ENCODE measurements at regions not wholly inside any gene's neighbourhood (a gene's known extent, or its start where the extent isn't known, plus 50 kb on each side); places are given as distances from the start of the nearest gene placed in this dataset.

GRCh38 chr4:42824278-42824977 lies 68.1 kb upstream of the GRXCR1 start:
- H3K36me3 ChIP-seq (replicated peaks in 1 of 2; ENCODE audit: control insufficient read depth in 1 of 2, insufficient read depth in 2 of 2, low read length in 1 of 2) = no peaks in the 10 kb centered on the region
- 19% methylated on average over 1 of the region's 1 CpG for WGBS (ENCODE audit: low lambda C conversion rate)
- no peak overlapping the region for H3K27ac ChIP-seq (ENCODE audit: low read depth in 2 of 2, low read length in 1 of 2)
- no peak for DNase-seq
- TF ChIP-seq YY1 (IDR thresholded peaks at IDR 0.05; ENCODE audit: low read depth) (no peak), MAX (IDR thresholded peaks at IDR 0.05; ENCODE audit: low read depth) (no peak), SIN3A (IDR thresholded peaks at IDR 0.05; ENCODE audit: borderline replicate concordance, low read depth, low read length) (no peak)
- no peaks in the 10 kb centered on the region for H3K4me1 ChIP-seq (ENCODE audit: control insufficient read depth in 1 of 2, insufficient read depth in 2 of 2, low read depth in 1 of 2, low read length in 1 of 2)
- H4K20me1 ChIP-seq (ENCODE audit: insufficient read depth) = no peaks in the 10 kb centered on the region
- ChIA-PET POLR2A (no interaction called here), CTCF (interaction anchor here (1.9 kb wide), 1 partner anchor 264 kb away, joined by 4 read pairs; no protein-coding TSS in a partner anchor)
- H3K9me3 ChIP-seq = no peaks in the 10 kb centered on the region
- no peak overlapping the region for H3K4me3 ChIP-seq (ENCODE audit: low read depth in 2 of 2, low read length in 1 of 2)
- H3K79me2 ChIP-seq (ENCODE audit: insufficient read depth) = no peaks in the 10 kb centered on the region
- H3K9me2 ChIP-seq = no peaks in the 10 kb centered on the region
- H3F3A ChIP-seq (replicated peaks; ENCODE audit: insufficient read depth) = no peaks in the 10 kb centered on the region
- H2AFZ ChIP-seq (ENCODE audit: low read depth) = no peak overlapping the region
- H3K27me3 ChIP-seq (ENCODE audit: insufficient read depth) = no peaks in the 10 kb centered on the region
- H3K9ac ChIP-seq = no peak overlapping the region
- H3K4me2 ChIP-seq = no peak overlapping the region

GRCh38 chr4:42821230-42821629 lies 71.3 kb upstream of the GRXCR1 start:
- DNase-seq = no peak
- no peak overlapping the region for H2AFZ ChIP-seq (ENCODE audit: low read depth)
- no peaks in the 10 kb centered on the region for H3K27me3 ChIP-seq (ENCODE audit: insufficient read depth)
- H3K79me2 ChIP-seq (ENCODE audit: insufficient read depth) = no peaks in the 10 kb centered on the region
- no peak overlapping the region for H3K4me2 ChIP-seq
- ChIA-PET POLR2A (no interaction called here), CTCF (no interaction called here)
- no peak overlapping the region for H3K9ac ChIP-seq
- H3K9me2 ChIP-seq = no peaks in the 10 kb centered on the region
- no peaks in the 10 kb centered on the region; a peak in 1 of 4 replicates for H3K4me1 ChIP-seq (ENCODE audit: control insufficient read depth in 1 of 2, insufficient read depth in 2 of 2, low read depth in 1 of 2, low read length in 1 of 2)
- H3K9me3 ChIP-seq = no peaks in the 10 kb centered on the region
- H3K36me3 ChIP-seq (replicated peaks in 1 of 2; ENCODE audit: control insufficient read depth in 1 of 2, insufficient read depth in 2 of 2, low read length in 1 of 2) = no peaks in the 10 kb centered on the region
- no peaks in the 10 kb centered on the region for H3F3A ChIP-seq (replicated peaks; ENCODE audit: insufficient read depth)
- H4K20me1 ChIP-seq (ENCODE audit: insufficient read depth) = no peaks in the 10 kb centered on the region
- no peak for TF ChIP-seq MEF2A (IDR thresholded peaks at IDR 0.05; ENCODE audit: borderline replicate concordance, low read depth)
- H3K27ac ChIP-seq (ENCODE audit: low read depth in 2 of 2, low read length in 1 of 2) = no peak overlapping the region
- no peak overlapping the region for H3K4me3 ChIP-seq (ENCODE audit: low read depth in 2 of 2, low read length in 1 of 2)

GRCh38 chr4:42819863-42820514 lies 72.5 kb upstream of the GRXCR1 start:
- no peak for DNase-seq
- H2AFZ ChIP-seq (ENCODE audit: low read depth) = no peak overlapping the region
- no peak overlapping the region for H3K27ac ChIP-seq (ENCODE audit: low read depth in 2 of 2, low read length in 1 of 2)
- no peaks in the 10 kb centered on the region for H3K36me3 ChIP-seq (replicated peaks in 1 of 2; ENCODE audit: control insufficient read depth in 1 of 2, insufficient read depth in 2 of 2, low read length in 1 of 2)
- CTCF ChIA-PET = interaction anchor here (0.7 to 1.1 kb wide), 2 partner anchors 9 to 31 kb away, joined by 3 read pairs; no protein-coding TSS in a partner anchor
- no peaks in the 10 kb centered on the region for H3K9me3 ChIP-seq
- 15% methylated on average over 2 of the region's 2 CpGs for WGBS (ENCODE audit: low lambda C conversion rate)
- H3K4me2 ChIP-seq = no peak overlapping the region
- no peaks in the 10 kb centered on the region for H3K9me2 ChIP-seq
- no peak overlapping the region for H3K9ac ChIP-seq
- H3F3A ChIP-seq (replicated peaks; ENCODE audit: insufficient read depth) = no peaks in the 10 kb centered on the region
- H3K27me3 ChIP-seq (ENCODE audit: insufficient read depth) = no peaks in the 10 kb centered on the region
- no peak overlapping the region for H3K4me3 ChIP-seq (ENCODE audit: low read depth in 2 of 2, low read length in 1 of 2)
- TF ChIP-seq RCOR1 (IDR thresholded peaks at IDR 0.05; ENCODE audit: low read length) = no peak
- no peak for TF ChIP-seq FOXJ3 (CRISPR knock-in tag; IDR thresholded peaks at IDR 0.05)
- no peak for TF ChIP-seq MAX (IDR thresholded peaks at IDR 0.05; ENCODE audit: low read depth)
- TF ChIP-seq EZH2phosphoT487 (IDR thresholded peaks at IDR 0.05; ENCODE audit: borderline replicate concordance, low read depth) = no peak
- no peak for TF ChIP-seq SIN3A (IDR thresholded peaks at IDR 0.05; ENCODE audit: borderline replicate concordance, low read depth, low read length)
- no peak for TF ChIP-seq NFIC (IDR thresholded peaks at IDR 0.05; ENCODE audit: borderline replicate concordance)
- TF ChIP-seq TCF12 (IDR thresholded peaks at IDR 0.05) = no peak
- TF ChIP-seq TAF1 (IDR thresholded peaks at IDR 0.05; ENCODE audit: borderline replicate concordance, low read depth, low read length) = no peak
- TF ChIP-seq NRF1 (IDR thresholded peaks at IDR 0.05; ENCODE audit: low read depth, low read length) = no peak
- TF ChIP-seq EP300 (IDR thresholded peaks at IDR 0.05; ENCODE audit: borderline replicate concordance in 1 of 2, low read depth in 1 of 2, low read length in 1 of 2) = no peak
- no peak for TF ChIP-seq SMC3 (IDR thresholded peaks at IDR 0.05; ENCODE audit: low read depth, low read length)
- TF ChIP-seq GATA2 (CRISPR knock-in tag; IDR thresholded peaks at IDR 0.05) = no peak
- no peak for TF ChIP-seq RAD21 (IDR thresholded peaks at IDR 0.05; ENCODE audit: low read length)
- no peak for TF ChIP-seq IRF3 (IDR thresholded peaks at IDR 0.05; ENCODE audit: low read depth, low read length)
- no peak for TF ChIP-seq ZBTB33 (IDR thresholded peaks at IDR 0.05; ENCODE audit: borderline replicate concordance, low read depth)
- no peak for TF ChIP-seq MEF2A (IDR thresholded peaks at IDR 0.05; ENCODE audit: borderline replicate concordance, low read depth)
- no peak for TF ChIP-seq POLR2AphosphoS5 (IDR thresholded peaks at IDR 0.05; ENCODE audit: low read depth, low read length)
- no peaks in the 10 kb centered on the region for H4K20me1 ChIP-seq (ENCODE audit: insufficient read depth)
- POLR2A ChIA-PET = no interaction called here
- no peaks in the 10 kb centered on the region; a peak in 1 of 4 replicates for H3K4me1 ChIP-seq (ENCODE audit: control insufficient read depth in 1 of 2, insufficient read depth in 2 of 2, low read depth in 1 of 2, low read length in 1 of 2)
- H3K79me2 ChIP-seq (ENCODE audit: insufficient read depth) = no peaks in the 10 kb centered on the region
